ENCODE measurements at regions not wholly inside any gene's neighbourhood (a gene's known extent, or its start where the extent isn't known, plus 50 kb on each side); places are given as distances from the start of the nearest gene placed in this dataset.

- TF ChIP-seq, protein P1, sequence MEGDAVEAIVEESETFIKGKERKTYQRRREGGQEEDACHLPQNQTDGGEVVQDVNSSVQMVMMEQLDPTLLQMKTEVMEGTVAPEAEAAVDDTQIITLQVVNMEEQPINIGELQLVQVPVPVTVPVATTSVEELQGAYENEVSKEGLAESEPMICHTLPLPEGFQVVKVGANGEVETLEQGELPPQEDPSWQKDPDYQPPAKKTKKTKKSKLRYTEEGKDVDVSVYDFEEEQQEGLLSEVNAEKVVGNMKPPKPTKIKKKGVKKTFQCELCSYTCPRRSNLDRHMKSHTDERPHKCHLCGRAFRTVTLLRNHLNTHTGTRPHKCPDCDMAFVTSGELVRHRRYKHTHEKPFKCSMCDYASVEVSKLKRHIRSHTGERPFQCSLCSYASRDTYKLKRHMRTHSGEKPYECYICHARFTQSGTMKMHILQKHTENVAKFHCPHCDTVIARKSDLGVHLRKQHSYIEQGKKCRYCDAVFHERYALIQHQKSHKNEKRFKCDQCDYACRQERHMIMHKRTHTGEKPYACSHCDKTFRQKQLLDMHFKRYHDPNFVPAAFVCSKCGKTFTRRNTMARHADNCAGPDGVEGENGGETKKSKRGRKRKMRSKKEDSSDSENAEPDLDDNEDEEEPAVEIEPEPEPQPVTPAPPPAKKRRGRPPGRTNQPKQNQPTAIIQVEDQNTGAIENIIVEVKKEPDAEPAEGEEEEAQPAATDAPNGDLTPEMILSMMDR (IDR thresholded peaks at IDR 0.05), result no peak
- no peaks in the 10 kb centered on the region for H3K9me3 ChIP-seq
- no peak overlapping the region for H3K4me3 ChIP-seq
- no peaks in the 10 kb centered on the region for H3K4me1 ChIP-seq
- ATAC-seq (no peak), DNase-seq (no peak)
- intact Hi-C loops (cut with DNase I), result no loop called here
- peaks cover 0 to 5% of the 10 kb centered on the region in 2 donors for H3K27me3 ChIP-seq
- no peak overlapping the region for H3K27ac ChIP-seq
- no peaks in the 10 kb centered on the region for H3K36me3 ChIP-seq
Measured at GRCh38 chr10:47070541-47070940, 159.3 kb downstream of the PTPN20 start.

GRCh38 chr10:47071891-47072290, 160.7 kb downstream of the PTPN20 start:
- Histone ChIP-seq H3K4me1 (no peaks in the 10 kb centered on the region), H3K27me3 (peaks cover 0 to 6% of the 10 kb centered on the region in 2 donors), H3K36me3 (no peaks in the 10 kb centered on the region), H3K9me3 (no peaks in the 10 kb centered on the region), H3K27ac (no peak overlapping the region), H3K4me3 (no peak overlapping the region)
- DNase-seq (no peak), ATAC-seq (no peak)
- TF ChIP-seq, protein P1 (IDR thresholded peaks at IDR 0.05), result no peak
- intact Hi-C loops (cut with DNase I), result no loop called here

- ATAC-seq, result no peak
- Histone ChIP-seq H3K4me3 (no peak overlapping the region), H3K27me3 (peaks cover 0 to 6% of the 10 kb centered on the region in 2 donors), H3K4me1 (no peaks in the 10 kb centered on the region), H3K27ac (no peak overlapping the region), H3K36me3 (no peaks in the 10 kb centered on the region), H3K9me3 (no peaks in the 10 kb centered on the region)
- intact Hi-C loops (cut with DNase I), result no loop called here
- DNase-seq, result no peak
- TF ChIP-seq, protein P1 (IDR thresholded peaks at IDR 0.05), result no peak
Measured at GRCh38 chr10:47073967-47074366, 162.7 kb downstream of the PTPN20 start.

GRCh38 chr10:47076949-47077361, 165.7 kb downstream of the PTPN20 start:
- ATAC-seq, result no peak
- TF ChIP-seq, protein P1 (IDR thresholded peaks at IDR 0.05), result no peak

DNA sequence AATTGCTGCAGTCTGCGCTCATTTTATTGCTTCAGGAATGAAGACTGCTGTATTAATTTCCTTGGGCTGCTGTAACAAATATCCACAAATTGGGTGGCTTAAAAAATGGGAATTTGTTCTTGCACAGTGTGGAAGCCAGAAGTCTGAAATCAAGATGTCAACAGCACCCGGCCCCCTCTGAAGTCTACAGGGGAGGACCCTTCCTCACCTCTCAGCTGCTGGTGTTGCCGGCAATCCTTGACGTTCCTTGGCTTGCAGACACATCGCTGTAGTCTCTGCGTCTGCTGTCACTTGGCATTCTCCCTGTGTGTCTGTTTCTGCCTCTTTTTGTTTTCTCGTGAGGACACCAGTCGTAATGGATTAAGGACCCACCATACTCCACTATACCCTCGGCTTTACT, 166.2 kb downstream of the PTPN20 start:
- no peak overlapping the region for H3K27ac ChIP-seq
- DNase-seq (peak in 2 of 4 donors; percentile 19 to 56), ATAC-seq (no peak)
- no peak overlapping the region for H3K4me3 ChIP-seq
- no peaks in the 10 kb centered on the region for H3K4me1 ChIP-seq
- H3K9me3 ChIP-seq, result no peaks in the 10 kb centered on the region
- H3K36me3 ChIP-seq, result no peaks in the 10 kb centered on the region
- peaks cover 0 to 6% of the 10 kb centered on the region in 2 donors for H3K27me3 ChIP-seq
- intact Hi-C loops (cut with DNase I), result no loop called here
- TF ChIP-seq, protein P1 (IDR thresholded peaks at IDR 0.05), result no peak

More at GRCh38 chr10:47076949-47077361, 165.7 kb downstream of the PTPN20 start:
- H3K36me3 ChIP-seq, result no peaks in the 10 kb centered on the region
- no peak overlapping the region for H3K4me3 ChIP-seq
- peaks cover 0 to 6% of the 10 kb centered on the region in 2 donors for H3K27me3 ChIP-seq
- H3K27ac ChIP-seq, result no peak overlapping the region
- H3K9me3 ChIP-seq, result no peaks in the 10 kb centered on the region
- DNase-seq, result peak in 1 of 4 donors; percentile 14
- no peaks in the 10 kb centered on the region for H3K4me1 ChIP-seq
- intact Hi-C loops (cut with DNase I), result no loop called here
